ENCODE measurements at regions not wholly inside any gene's neighbourhood (a gene's known extent, or its start where the extent isn't known, plus 50 kb on each side); places are given as distances from the start of the nearest gene placed in this dataset.
"Not testable (repeated sequence)": the region's sequence is repeated elsewhere in the genome, so short reads cannot be mapped to it uniquely, and the experiment has no call there.

GRCh38 chr20:48530957-48531356 is 296.8 kb downstream of the PREX1 start:
- no peak for DNase-seq (ENCODE audit: low read depth)

GRCh38 chr20:48528346-48528745 is 299.5 kb downstream of the PREX1 start:
- no peak for DNase-seq (ENCODE audit: low read depth)

GRCh38 chr20:48527771-48528170 is 300.0 kb downstream of the PREX1 start:
- no peak for DNase-seq (ENCODE audit: low read depth)

GRCh38 chr20:48526936-48527335 is 300.9 kb downstream of the PREX1 start:
- DNase-seq (ENCODE audit: low read depth) = no peak

- DNase-seq (ENCODE audit: low read depth) = no peak
Observed at GRCh38 chr20:48525400-48525799, 302.4 kb downstream of the PREX1 start.

- no peak for DNase-seq (ENCODE audit: low read depth)
Observed at GRCh38 chr20:48524582-48524981, 303.2 kb downstream of the PREX1 start.

- DNase-seq (ENCODE audit: low read depth) = peak; percentile 38
Observed at GRCh38 chr20:48523191-48523995, 304.4 kb downstream of the PREX1 start.

GRCh38 chr20:48521121-48521520 is 306.7 kb downstream of the PREX1 start:
- DNase-seq (ENCODE audit: low read depth) = no peak

GRCh38 chr20:48516196-48516595 is 311.6 kb downstream of the PREX1 start:
- DNase-seq (ENCODE audit: low read depth) = not testable (repeated sequence)

GRCh38 chr20:48514577-48514976 is 313.2 kb downstream of the PREX1 start:
- DNase-seq (ENCODE audit: low read depth) = not testable (repeated sequence)

- not testable (repeated sequence) for DNase-seq (ENCODE audit: low read depth)
Observed at GRCh38 chr20:48512539-48512938, 315.3 kb downstream of the PREX1 start.

- DNase-seq (ENCODE audit: low read depth) = not testable (repeated sequence)
Observed at GRCh38 chr20:48505066-48505465, 322.7 kb downstream of the PREX1 start.

GRCh38 chr20:48503166-48503815 is 324.5 kb downstream of the PREX1 start:
- no peak for DNase-seq (ENCODE audit: low read depth)

- no peak for DNase-seq (ENCODE audit: low read depth)
Observed at GRCh38 chr20:48502758-48503157, 325.0 kb downstream of the PREX1 start.

GRCh38 chr20:48502016-48502415 is 325.8 kb downstream of the PREX1 start:
- DNase-seq (ENCODE audit: low read depth) = no peak

- DNase-seq (ENCODE audit: low read depth) = not testable (repeated sequence)
Observed at GRCh38 chr20:48500900-48501299, 326.9 kb downstream of the PREX1 start.

- DNase-seq (ENCODE audit: low read depth) = not testable (repeated sequence)
Observed at GRCh38 chr20:48498939-48499338, 328.9 kb downstream of the PREX1 start.

GRCh38 chr20:48498125-48498524 is 329.7 kb downstream of the PREX1 start:
- not testable (repeated sequence) for DNase-seq (ENCODE audit: low read depth)

GRCh38 chr20:48493966-48494365 is 333.8 kb downstream of the PREX1 start:
- DNase-seq (ENCODE audit: low read depth) = no peak

- not testable (repeated sequence) for DNase-seq (ENCODE audit: low read depth)
Observed at GRCh38 chr20:48493331-48493730, 334.5 kb downstream of the PREX1 start.

GRCh38 chr20:48492715-48493070 is 335.1 kb downstream of the PREX1 start:
- no peak for DNase-seq (ENCODE audit: low read depth)

- DNase-seq (ENCODE audit: low read depth) = no peak
Observed at GRCh38 chr20:48492015-48492714, 335.6 kb downstream of the PREX1 start.

Measured in stromal cell of bone marrow (primary cell).